ENCODE measurements at regions not wholly inside any gene's neighbourhood (a gene's known extent, or its start where the extent isn't known, plus 50 kb on each side); places are given as distances from the start of the nearest gene placed in this dataset.

DNA sequence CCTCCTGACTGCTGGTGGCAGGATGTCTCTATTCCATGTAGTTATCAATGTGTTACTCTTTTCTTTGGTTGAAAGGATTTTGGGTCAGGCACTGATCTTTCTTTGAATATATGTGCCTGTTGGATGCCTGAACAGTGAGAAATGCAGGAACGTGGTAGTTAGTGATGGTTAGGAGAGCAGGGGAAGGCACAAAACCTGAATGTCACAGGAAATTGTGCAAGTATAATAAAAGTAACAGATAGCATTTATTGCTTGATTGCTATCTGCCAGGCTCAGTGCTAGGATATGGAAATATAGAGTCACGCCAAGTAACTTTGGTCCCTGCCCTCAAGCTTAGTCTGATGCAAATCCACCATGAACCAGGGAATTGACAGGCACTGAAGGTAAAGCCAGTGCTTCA, 219.8 kb upstream of the FAT1 start:
- TF ChIP-seq, protein P1, sequence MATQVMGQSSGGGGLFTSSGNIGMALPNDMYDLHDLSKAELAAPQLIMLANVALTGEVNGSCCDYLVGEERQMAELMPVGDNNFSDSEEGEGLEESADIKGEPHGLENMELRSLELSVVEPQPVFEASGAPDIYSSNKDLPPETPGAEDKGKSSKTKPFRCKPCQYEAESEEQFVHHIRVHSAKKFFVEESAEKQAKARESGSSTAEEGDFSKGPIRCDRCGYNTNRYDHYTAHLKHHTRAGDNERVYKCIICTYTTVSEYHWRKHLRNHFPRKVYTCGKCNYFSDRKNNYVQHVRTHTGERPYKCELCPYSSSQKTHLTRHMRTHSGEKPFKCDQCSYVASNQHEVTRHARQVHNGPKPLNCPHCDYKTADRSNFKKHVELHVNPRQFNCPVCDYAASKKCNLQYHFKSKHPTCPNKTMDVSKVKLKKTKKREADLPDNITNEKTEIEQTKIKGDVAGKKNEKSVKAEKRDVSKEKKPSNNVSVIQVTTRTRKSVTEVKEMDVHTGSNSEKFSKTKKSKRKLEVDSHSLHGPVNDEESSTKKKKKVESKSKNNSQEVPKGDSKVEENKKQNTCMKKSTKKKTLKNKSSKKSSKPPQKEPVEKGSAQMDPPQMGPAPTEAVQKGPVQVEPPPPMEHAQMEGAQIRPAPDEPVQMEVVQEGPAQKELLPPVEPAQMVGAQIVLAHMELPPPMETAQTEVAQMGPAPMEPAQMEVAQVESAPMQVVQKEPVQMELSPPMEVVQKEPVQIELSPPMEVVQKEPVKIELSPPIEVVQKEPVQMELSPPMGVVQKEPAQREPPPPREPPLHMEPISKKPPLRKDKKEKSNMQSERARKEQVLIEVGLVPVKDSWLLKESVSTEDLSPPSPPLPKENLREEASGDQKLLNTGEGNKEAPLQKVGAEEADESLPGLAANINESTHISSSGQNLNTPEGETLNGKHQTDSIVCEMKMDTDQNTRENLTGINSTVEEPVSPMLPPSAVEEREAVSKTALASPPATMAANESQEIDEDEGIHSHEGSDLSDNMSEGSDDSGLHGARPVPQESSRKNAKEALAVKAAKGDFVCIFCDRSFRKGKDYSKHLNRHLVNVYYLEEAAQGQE (IDR thresholded peaks at IDR 0.05; ENCODE audit: low read depth): no peak
- no peak for TF ChIP-seq CEBPB (IDR thresholded peaks at IDR 0.05)
- TF ChIP-seq FOXM1 (IDR thresholded peaks at IDR 0.05; ENCODE audit: borderline replicate concordance, low read depth): no peak
- TF ChIP-seq, protein P2, sequence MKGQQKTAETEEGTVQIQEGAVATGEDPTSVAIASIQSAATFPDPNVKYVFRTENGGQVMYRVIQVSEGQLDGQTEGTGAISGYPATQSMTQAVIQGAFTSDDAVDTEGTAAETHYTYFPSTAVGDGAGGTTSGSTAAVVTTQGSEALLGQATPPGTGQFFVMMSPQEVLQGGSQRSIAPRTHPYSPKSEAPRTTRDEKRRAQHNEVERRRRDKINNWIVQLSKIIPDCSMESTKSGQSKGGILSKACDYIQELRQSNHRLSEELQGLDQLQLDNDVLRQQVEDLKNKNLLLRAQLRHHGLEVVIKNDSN (IDR thresholded peaks at IDR 0.05): no peak
- no peak for TF ChIP-seq TAF1 (IDR thresholded peaks at IDR 0.05; ENCODE audit: low read depth)
- TF ChIP-seq, protein P3, sequence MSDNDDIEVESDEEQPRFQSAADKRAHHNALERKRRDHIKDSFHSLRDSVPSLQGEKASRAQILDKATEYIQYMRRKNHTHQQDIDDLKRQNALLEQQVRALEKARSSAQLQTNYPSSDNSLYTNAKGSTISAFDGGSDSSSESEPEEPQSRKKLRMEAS (IDR thresholded peaks at IDR 0.05): no peak
- TF ChIP-seq TCF12 (IDR thresholded peaks at IDR 0.05; ENCODE audit: low read depth): no peak
- TF ChIP-seq CREB1 (IDR thresholded peaks at IDR 0.05; ENCODE audit: low read depth): no peak
- TF ChIP-seq EGR1 (IDR thresholded peaks at IDR 0.05): no peak
- TF ChIP-seq ZBTB7A (IDR thresholded peaks at IDR 0.05; ENCODE audit: low read depth): no peak
- no peak for TF ChIP-seq EP300 (IDR thresholded peaks at IDR 0.05; ENCODE audit: borderline replicate concordance)
- no peak for TF ChIP-seq YY1 (IDR thresholded peaks at IDR 0.05; ENCODE audit: low read depth)
- TF ChIP-seq NFIC (IDR thresholded peaks at IDR 0.05): no peak
- no peak for TF ChIP-seq TEAD4 (IDR thresholded peaks at IDR 0.05)
- no peak for TF ChIP-seq RAD21 (IDR thresholded peaks at IDR 0.05; ENCODE audit: low read depth)

DNA sequence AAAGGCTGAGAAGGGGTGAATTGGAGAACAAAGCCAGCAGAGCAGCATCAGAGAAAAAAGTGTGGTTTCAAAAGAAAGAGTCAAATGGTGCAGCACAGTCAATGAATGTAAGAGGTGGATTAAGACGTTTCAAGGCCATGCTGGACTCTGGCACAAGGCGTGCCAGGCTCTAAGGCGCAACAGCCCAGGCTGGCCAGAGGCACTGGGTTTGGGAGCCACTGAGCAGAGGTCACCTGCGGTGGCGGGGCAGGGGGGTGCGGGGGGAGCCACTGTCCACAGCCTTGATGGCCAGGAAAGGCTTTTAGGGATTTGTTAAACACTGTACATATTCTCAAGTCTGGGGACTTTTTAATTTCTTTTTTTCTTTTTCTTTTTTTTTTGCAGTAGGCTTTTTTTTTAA, 222.5 kb upstream of the FAT1 start:
- TF ChIP-seq TEAD4 (IDR thresholded peaks at IDR 0.05) (no peak), EP300 (IDR thresholded peaks at IDR 0.05; ENCODE audit: borderline replicate concordance) (no peak), CREB1 (IDR thresholded peaks at IDR 0.05; ENCODE audit: low read depth) (no peak), RAD21 (IDR thresholded peaks at IDR 0.05; ENCODE audit: low read depth) (no peak), TCF12 (IDR thresholded peaks at IDR 0.05; ENCODE audit: low read depth) (no peak), NFIC (IDR thresholded peaks at IDR 0.05) (no peak), YY1 (IDR thresholded peaks at IDR 0.05; ENCODE audit: low read depth) (no peak), FOXM1 (IDR thresholded peaks at IDR 0.05; ENCODE audit: borderline replicate concordance, low read depth) (no peak), EGR1 (IDR thresholded peaks at IDR 0.05) (no peak), ZBTB7A (IDR thresholded peaks at IDR 0.05; ENCODE audit: low read depth) (no peak)
- TF ChIP-seq, protein P1 (IDR thresholded peaks at IDR 0.05; ENCODE audit: low read depth): no peak
- TF ChIP-seq, protein P2 (IDR thresholded peaks at IDR 0.05): no peak

DNA sequence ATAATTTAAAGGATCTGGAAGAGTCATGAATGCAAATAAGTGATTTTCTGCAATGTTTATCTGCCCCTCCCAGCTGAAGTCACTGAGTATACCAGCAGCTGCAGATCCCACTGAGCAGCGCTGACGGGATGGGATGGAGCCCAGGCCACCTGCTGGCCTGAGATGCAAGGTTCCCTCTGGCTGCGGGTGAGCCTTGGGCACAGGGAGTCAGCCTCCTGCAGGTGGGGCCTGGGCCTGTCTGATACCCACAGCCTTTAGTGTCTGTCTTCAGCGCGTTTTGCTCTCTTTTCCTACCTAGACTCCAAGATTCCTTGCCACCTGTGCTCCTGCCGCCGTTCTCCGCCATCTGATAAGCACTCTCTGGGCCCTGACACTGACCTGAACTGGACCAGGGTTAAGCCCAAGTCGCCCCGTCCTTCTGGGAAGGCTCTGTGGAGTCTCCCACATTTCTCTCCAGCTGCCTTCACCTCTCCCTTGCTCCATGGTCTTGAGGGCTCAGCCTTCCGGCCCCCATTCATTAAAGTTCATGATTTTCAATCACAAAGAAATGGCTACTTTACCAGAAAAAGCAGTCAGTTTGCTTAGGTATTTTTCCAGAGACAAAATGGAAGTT, 223.1 kb upstream of the FAT1 start:
- TF ChIP-seq, protein P3 (IDR thresholded peaks at IDR 0.05): no peak
- TF ChIP-seq ZBTB7A (IDR thresholded peaks at IDR 0.05; ENCODE audit: low read depth) (no peak), EP300 (IDR thresholded peaks at IDR 0.05; ENCODE audit: borderline replicate concordance) (no peak)

DNA sequence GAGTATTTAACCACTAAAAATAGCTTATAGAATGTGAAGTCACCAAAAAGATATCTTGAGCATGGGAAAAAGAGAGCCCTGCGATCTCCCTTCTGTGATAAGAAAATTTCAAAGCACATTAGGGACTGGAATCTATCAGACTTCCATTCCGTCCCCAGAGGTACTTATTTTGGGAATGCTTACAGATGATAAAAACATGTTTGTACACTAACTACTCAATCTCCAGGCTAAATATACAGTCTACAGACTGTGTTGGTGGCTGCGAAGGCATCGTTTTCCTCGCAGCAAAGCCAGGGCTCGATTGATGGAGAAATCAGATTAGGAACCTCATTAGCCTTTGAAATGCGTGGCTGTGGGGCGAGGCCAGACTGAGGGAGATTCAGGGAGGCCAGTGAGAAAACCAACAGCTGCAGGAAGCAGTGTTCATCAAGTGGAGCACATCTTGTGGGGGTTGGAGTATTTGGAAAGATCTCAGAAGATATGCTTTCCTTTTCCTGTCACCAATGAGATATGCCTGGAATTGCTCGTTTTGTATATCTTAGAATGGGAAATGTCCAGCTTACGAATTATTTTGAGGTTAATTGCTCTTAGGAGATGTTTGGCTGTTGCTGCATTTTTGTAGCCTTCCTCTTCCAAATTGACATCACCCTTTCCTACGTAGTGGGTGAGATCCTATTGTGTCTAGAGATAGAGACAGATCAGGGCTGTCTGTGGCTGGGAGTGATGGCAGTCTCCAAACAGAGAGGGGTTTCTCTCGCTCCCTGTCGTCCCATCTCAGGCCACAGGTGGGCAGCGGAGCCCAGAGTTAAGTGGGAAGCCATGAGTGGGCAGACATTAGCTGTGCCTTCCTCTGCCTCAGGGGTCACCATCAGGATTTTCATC, 224.9 kb upstream of the FAT1 start:
- TF ChIP-seq RAD21 (IDR thresholded peaks at IDR 0.05; ENCODE audit: low read depth) (peak; percentile 28), CEBPB (IDR thresholded peaks at IDR 0.05) (no peak)

DNA sequence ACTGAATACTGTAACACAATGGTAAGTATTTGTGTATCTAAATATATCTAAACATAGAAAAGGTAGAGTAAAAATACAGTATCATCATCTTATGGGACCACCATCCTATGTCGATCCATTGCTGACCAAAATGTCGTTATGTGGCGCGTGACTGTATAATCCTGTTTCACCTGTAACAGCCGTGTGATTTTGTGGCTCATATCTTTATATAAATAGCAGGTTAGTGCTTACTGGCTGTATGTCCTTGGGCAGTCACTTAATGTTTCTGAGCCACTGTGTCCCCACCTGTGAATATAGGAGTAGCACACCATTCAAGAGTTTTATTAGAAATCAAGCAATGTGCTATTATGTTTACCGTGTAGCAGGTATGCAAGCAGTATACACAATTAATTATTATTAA, 226.2 kb upstream of the FAT1 start:
- TF ChIP-seq RAD21 (IDR thresholded peaks at IDR 0.05; ENCODE audit: low read depth) (no peak), TAF1 (IDR thresholded peaks at IDR 0.05; ENCODE audit: low read depth) (no peak), TEAD4 (IDR thresholded peaks at IDR 0.05) (no peak), CEBPB (IDR thresholded peaks at IDR 0.05) (no peak), NFIC (IDR thresholded peaks at IDR 0.05) (no peak), CREB1 (IDR thresholded peaks at IDR 0.05; ENCODE audit: low read depth) (no peak), EP300 (IDR thresholded peaks at IDR 0.05; ENCODE audit: borderline replicate concordance) (no peak), FOXM1 (IDR thresholded peaks at IDR 0.05; ENCODE audit: borderline replicate concordance, low read depth) (no peak), YY1 (IDR thresholded peaks at IDR 0.05; ENCODE audit: low read depth) (no peak), TCF12 (IDR thresholded peaks at IDR 0.05; ENCODE audit: low read depth) (no peak), EGR1 (IDR thresholded peaks at IDR 0.05) (no peak), ZBTB7A (IDR thresholded peaks at IDR 0.05; ENCODE audit: low read depth) (no peak)
- TF ChIP-seq, protein P2 (IDR thresholded peaks at IDR 0.05): no peak
- TF ChIP-seq, protein P1 (IDR thresholded peaks at IDR 0.05; ENCODE audit: low read depth): no peak
- TF ChIP-seq, protein P3 (IDR thresholded peaks at IDR 0.05): no peak

Data from Ishikawa (cell line).